ENCODE measurements at regions not wholly inside any gene's neighbourhood (a gene's known extent, or its start where the extent isn't known, plus 50 kb on each side); places are given as distances from the start of the nearest gene placed in this dataset.

GRCh38 chr5:124130816-124131215 is 615.6 kb downstream of the ZNF608 start:
- TF ChIP-seq CTCF (IDR thresholded peaks at IDR 0.05) (no peak), POLR2A (IDR thresholded peaks at IDR 0.05) (no peak)
